Hepatocyte (in vitro differentiated cells): ENCODE measurements at regions not wholly inside any gene's neighbourhood (a gene's known extent, or its start where the extent isn't known, plus 50 kb on each side); places are given as distances from the start of the nearest gene placed in this dataset.
"Not testable (repeated sequence)": the region's sequence is repeated elsewhere in the genome, so short reads cannot be mapped to it uniquely, and the experiment has no call there.

Source experiments
- DNase-seq: peaks from one replicate; pipeline ENCODE4 v3.0.0-alpha.2; 2016; ENCODE audit warnings: low spot score
- H2AFZ ChIP-seq: fragments of 200-600 bp; sonication (generic); 2 replicates; pipeline ENCODE4 v1.6.0; 2016; ENCODE audit warnings: antibody characterized with exemption, mild to moderate bottlenecking
- H3K27ac ChIP-seq: fragments of 200-600 bp; sonication (generic); 2 replicates; pipeline ENCODE4 v1.5.1; 2016; ENCODE audit warnings: mild to moderate bottlenecking
- H3K27me3 ChIP-seq: fragments of 200-600 bp; sonication (generic); 2 replicates; pipeline ENCODE4 v1.6.1; 2016
- H3K36me3 ChIP-seq: fragments of 200-600 bp; sonication (generic); replicated peaks from 2 replicates; pipeline ENCODE4 v1.5.1; 2016; ENCODE audit warnings: low read depth; ENCODE audit not compliant: insufficient read depth
- H3K4me1 ChIP-seq: fragments of 200-600 bp; sonication (generic); 2 replicates; pipeline ENCODE4 v1.5.1; 2016; ENCODE audit warnings: mild to moderate bottlenecking, moderate library complexity; ENCODE audit not compliant: insufficient read depth
- H3K4me2 ChIP-seq: fragments of 200-600 bp; sonication (generic); 2 replicates; pipeline ENCODE4 v1.6.0; 2016
- H3K4me3 ChIP-seq: fragments of 200-600 bp; sonication (generic); 2 replicates; pipeline ENCODE4 v1.5.1; 2016; ENCODE audit warnings: mild to moderate bottlenecking
- H3K79me2 ChIP-seq: fragments of 200-600 bp; sonication (generic); 2 replicates; pipeline ENCODE4 v1.6.0; 2017; ENCODE audit warnings: mild to moderate bottlenecking
- H3K9me2 ChIP-seq: fragments of 200-600 bp; sonication (generic); replicated peaks from 2 replicates; pipeline ENCODE4 v1.6.0; 2017; ENCODE audit warnings: mild to moderate bottlenecking; ENCODE audit not compliant: insufficient read depth
- H3K9me3 ChIP-seq: fragments of 200-600 bp; sonication (generic); 2 replicates; pipeline ENCODE4 v1.5.1; 2016; ENCODE audit warnings: low read depth, mild to moderate bottlenecking
- H4K20me1 ChIP-seq: fragments of 200-600 bp; sonication (generic); 2 replicates; pipeline ENCODE4 v1.6.0; 2016; ENCODE audit warnings: mild to moderate bottlenecking; ENCODE audit not compliant: insufficient read depth, poor library complexity, severe bottlenecking
- CTCF ChIP-seq: fragments of 200-600 bp; sonication (generic); IDR thresholded peaks from 2 replicates; pipeline ENCODE4 v1.5.1; 2016; ENCODE audit warnings: antibody characterized with exemption, mild to moderate bottlenecking; ENCODE audit not compliant: poor library complexity
- EZH2 ChIP-seq: fragments of 200-600 bp; sonication (generic); IDR thresholded peaks from 2 replicates; pipeline ENCODE4 v1.6.1; 2016; ENCODE audit warnings: antibody characterized with exemption, mild to moderate bottlenecking, borderline replicate concordance
- EZH2phosphoT487 ChIP-seq: fragments of 200-600 bp; sonication (generic); IDR thresholded peaks from one replicate; pipeline ENCODE4 v1.6.1; 2018; ENCODE audit warnings: antibody characterized with exemption, mild to moderate bottlenecking, low read depth, moderate library complexity; ENCODE audit not compliant: unreplicated experiment, severe bottlenecking
- WGBS: methylation state at CpG from one replicate; pipeline ENCODE4 v1.1.6; 2016; ENCODE audit warnings: low lambda C conversion rate; ENCODE audit errors: missing lambda C conversion rate; 5-methylcytosine and 5-hydroxymethylcytosine counted together

- WGBS, result 97% methylated on average over 4 of the region's 4 CpGs
- no peaks in the 10 kb centered on the region for H3K79me2 ChIP-seq
- TF ChIP-seq CTCF, result no peak
- no peak for TF ChIP-seq EZH2phosphoT487
- no peak for TF ChIP-seq EZH2
Observed at GRCh38 chr4:24352112-24352511, 232.2 kb downstream of the DHX15 start.

GRCh38 chr4:24349168-24349996, 235.0 kb downstream of the DHX15 start:
- not testable (repeated sequence) for H3K4me3 ChIP-seq, H3K9me3 ChIP-seq, H3K36me3 ChIP-seq, H3K9me2 ChIP-seq, H3K27ac ChIP-seq, H3K4me2 ChIP-seq, H3K79me2 ChIP-seq, H3K27me3 ChIP-seq, H3K4me1 ChIP-seq, H2AFZ ChIP-seq, H4K20me1 ChIP-seq
- 93% methylated on average over 15 of the region's 15 CpGs for WGBS
- peak; percentile 8 for DNase-seq

More at GRCh38 chr4:24352112-24352511, 232.2 kb downstream of the DHX15 start:
- H3K4me3 ChIP-seq, result no peak overlapping the region
- H3K4me2 ChIP-seq, result no peak overlapping the region
- no peak overlapping the region for H3K27ac ChIP-seq
- no peaks in the 10 kb centered on the region for H3K9me3 ChIP-seq
- no peak overlapping the region for H2AFZ ChIP-seq
- H3K9me2 ChIP-seq, result no peaks in the 10 kb centered on the region
- no peaks in the 10 kb centered on the region for H4K20me1 ChIP-seq
- no peaks in the 10 kb centered on the region for H3K27me3 ChIP-seq
- DNase-seq, result no peak
- no peaks in the 10 kb centered on the region for H3K4me1 ChIP-seq
- no peaks in the 10 kb centered on the region for H3K36me3 ChIP-seq

- Histone ChIP-seq H3K4me2 (no peak overlapping the region), H3K4me1 (no peaks in the 10 kb centered on the region), H3K9me3 (no peaks in the 10 kb centered on the region), H4K20me1 (no peaks in the 10 kb centered on the region), H3K79me2 (no peaks in the 10 kb centered on the region), H3K9me2 (no peaks in the 10 kb centered on the region), H3K27ac (no peak overlapping the region), H3K27me3 (no peaks in the 10 kb centered on the region), H3K36me3 (no peaks in the 10 kb centered on the region), H2AFZ (no peak overlapping the region), H3K4me3 (no peak overlapping the region)
- no peak for DNase-seq
- TF ChIP-seq EZH2 (no peak), EZH2phosphoT487 (no peak), CTCF (no peak)
- WGBS, result 94% methylated on average over 5 of the region's 5 CpGs
Observed at GRCh38 chr4:24339260-24339659, 245.1 kb downstream of the DHX15 start.

- H3K4me1 ChIP-seq, result no peaks in the 10 kb centered on the region
- H3K27ac ChIP-seq, result no peak overlapping the region
- H3K4me3 ChIP-seq, result no peak overlapping the region
- no peaks in the 10 kb centered on the region for H4K20me1 ChIP-seq
- 93% methylated on average over 13 of the region's 13 CpGs for WGBS
- DNase-seq, result no peak
- H3K36me3 ChIP-seq, result no peaks in the 10 kb centered on the region
- TF ChIP-seq EZH2 (no peak), CTCF (no peak), EZH2phosphoT487 (no peak)
- no peak overlapping the region for H2AFZ ChIP-seq
- H3K4me2 ChIP-seq, result no peak overlapping the region
- no peaks in the 10 kb centered on the region for H3K9me2 ChIP-seq
- no peaks in the 10 kb centered on the region for H3K79me2 ChIP-seq
- no peaks in the 10 kb centered on the region for H3K9me3 ChIP-seq
- no peaks in the 10 kb centered on the region for H3K27me3 ChIP-seq
Observed at GRCh38 chr4:24337451-24338190, 246.7 kb downstream of the DHX15 start.
